Cardiac fibroblast (primary cell): ENCODE measurements at regions not wholly inside any gene's neighbourhood (a gene's known extent, or its start where the extent isn't known, plus 50 kb on each side); places are given as distances from the start of the nearest gene placed in this dataset.

Experiments used
- DNase-seq, 2 donors: peaks; one replicate each; pipeline versions ENCODE4 v3.0.0 to v3.0.0-alpha.2; 2010; ENCODE audit warnings: low read depth in 2 of 2
- H3K4me3 ChIP-seq, 2 donors: replicated peaks in 1 of 2; 1 replicate in 1 of 2; 2 replicates in 1 of 2; pipeline ENCODE4 v1.5.1; 2011; ENCODE audit warnings: low read depth in 2 of 2, low read length in 2 of 2, mild to moderate bottlenecking in 2 of 2, moderate library complexity in 1 of 2
- TF ChIP-seq, protein P1 (sequence below): IDR thresholded peaks from one replicate; pipeline ENCODE4 v1.5.1; 2011; ENCODE audit warnings: low read depth, mild to moderate bottlenecking, low read length, inconsistent platforms

DNA sequence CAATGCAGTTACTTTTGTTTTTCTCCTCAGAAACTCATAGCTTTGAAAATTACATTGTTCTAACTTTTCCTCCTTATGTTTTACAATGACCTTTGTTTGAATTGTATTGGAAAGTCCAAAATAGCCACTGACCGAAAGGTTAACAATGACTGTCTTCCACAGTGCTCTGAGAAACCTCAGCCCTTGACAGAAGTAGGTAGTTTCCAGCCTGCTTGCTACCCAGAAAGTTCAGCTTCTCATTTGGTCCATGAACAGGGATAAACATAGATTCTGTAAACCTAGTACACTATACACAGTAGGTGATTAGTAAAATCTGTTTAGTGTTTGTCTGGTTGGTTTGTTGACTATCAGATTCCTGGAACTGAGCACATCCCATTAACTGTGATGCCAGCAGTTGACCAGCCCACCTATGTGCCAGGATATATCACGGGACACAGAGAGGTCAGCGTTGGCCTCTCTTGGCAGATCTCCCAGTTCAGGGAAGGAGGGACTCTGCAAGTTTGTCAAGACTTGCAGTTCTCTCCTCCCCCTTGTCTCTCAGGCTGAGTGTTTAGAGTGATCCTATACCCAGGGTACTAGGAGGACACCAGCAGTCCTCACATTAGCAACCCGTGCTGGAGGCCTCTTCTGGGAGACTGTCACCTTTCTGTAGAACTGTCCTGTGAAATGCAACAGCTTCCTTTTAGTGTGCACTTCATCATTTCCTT, 297.6 kb downstream of the ARHGAP12 start:
- peak; percentile 34 to 73 for DNase-seq
- no peak overlapping the region for H3K4me3 ChIP-seq
- TF ChIP-seq, protein P1, sequence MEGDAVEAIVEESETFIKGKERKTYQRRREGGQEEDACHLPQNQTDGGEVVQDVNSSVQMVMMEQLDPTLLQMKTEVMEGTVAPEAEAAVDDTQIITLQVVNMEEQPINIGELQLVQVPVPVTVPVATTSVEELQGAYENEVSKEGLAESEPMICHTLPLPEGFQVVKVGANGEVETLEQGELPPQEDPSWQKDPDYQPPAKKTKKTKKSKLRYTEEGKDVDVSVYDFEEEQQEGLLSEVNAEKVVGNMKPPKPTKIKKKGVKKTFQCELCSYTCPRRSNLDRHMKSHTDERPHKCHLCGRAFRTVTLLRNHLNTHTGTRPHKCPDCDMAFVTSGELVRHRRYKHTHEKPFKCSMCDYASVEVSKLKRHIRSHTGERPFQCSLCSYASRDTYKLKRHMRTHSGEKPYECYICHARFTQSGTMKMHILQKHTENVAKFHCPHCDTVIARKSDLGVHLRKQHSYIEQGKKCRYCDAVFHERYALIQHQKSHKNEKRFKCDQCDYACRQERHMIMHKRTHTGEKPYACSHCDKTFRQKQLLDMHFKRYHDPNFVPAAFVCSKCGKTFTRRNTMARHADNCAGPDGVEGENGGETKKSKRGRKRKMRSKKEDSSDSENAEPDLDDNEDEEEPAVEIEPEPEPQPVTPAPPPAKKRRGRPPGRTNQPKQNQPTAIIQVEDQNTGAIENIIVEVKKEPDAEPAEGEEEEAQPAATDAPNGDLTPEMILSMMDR = no peak

DNA sequence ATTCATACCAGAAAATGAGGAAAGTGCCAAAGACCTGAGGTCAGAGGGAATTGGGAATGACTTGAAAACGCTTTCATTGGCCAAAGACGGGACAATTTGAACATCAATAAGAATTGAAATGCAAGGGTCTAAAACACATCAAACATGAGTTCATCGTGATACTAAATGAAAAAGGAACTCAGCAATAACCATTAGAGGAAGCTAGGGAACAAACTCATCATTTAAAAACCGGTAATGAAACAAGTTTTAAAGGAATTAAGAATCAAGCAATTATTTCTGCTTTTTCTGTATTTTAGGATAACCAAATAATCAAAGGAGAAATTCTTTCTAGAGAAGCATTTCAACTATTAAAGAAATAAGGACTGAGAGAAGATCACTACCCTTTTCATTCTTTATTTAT, 303.1 kb downstream of the ARHGAP12 start:
- TF ChIP-seq, protein P1 = no peak
- no peak overlapping the region for H3K4me3 ChIP-seq
- DNase-seq = no peak

DNA sequence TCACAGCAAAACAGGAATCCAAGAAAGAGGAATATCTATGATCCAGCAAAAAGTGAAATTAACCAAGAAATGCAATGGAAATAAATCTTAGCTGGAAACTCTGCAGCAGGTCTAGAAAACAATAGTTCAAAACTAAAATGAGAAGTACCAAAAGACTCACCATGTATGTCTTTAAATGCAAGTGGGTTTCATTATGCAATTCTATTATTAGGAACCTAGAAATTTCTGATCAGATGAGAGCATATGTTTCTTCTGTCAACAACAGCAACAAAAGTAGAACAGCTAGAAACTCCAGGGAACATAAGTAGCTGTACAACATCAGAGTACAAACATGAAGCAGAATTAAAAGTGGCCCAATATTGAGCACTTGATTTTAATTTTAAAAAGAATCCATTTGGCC, 304.0 kb downstream of the ARHGAP12 start:
- no peak for DNase-seq
- TF ChIP-seq, protein P1 = no peak
- no peak overlapping the region for H3K4me3 ChIP-seq

DNA sequence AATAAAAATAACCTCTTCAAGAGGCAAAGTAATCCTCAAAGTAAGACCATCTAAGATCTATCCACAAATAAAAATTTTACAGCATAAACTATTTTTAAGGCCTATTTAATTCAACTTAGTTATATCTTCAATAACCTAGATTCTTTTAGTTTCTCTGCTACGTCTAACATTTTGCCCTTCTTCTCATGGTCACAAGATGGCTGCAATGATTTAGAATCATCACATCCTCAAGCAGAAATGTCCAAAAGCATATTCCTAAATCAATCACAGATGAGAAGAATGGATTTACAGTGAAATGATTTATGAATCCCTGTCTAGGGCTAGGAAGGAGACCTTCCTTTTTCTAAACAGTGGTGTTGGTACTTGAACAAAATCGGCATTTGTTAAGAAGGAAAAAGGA, 304.7 kb downstream of the ARHGAP12 start:
- H3K4me3 ChIP-seq = no peak overlapping the region
- TF ChIP-seq, protein P1 = no peak
- no peak for DNase-seq

DNA sequence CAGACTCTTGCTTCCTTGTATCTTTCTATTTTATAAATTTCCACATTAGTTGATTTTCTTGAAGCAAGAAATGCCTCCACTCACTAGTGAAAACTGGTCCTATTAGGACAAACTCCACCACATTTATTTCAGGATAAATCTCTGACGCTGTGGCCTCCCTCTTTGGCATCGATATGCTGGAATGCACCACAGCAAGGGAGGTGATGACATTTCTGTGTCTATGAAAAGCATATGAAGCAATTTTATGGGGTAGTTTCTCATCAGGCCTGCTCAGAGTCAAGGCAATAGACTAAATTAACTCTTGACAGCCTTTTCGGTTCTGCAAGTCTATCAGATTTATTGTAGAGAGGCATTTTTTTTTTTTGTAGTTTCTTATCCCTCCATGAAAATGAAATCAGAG, 304.4 kb downstream of the ZEB1 start:
- TF ChIP-seq, protein P1 = no peak
- peak; percentile 57 to 81 for DNase-seq
- H3K4me3 ChIP-seq = no peak overlapping the region

DNA sequence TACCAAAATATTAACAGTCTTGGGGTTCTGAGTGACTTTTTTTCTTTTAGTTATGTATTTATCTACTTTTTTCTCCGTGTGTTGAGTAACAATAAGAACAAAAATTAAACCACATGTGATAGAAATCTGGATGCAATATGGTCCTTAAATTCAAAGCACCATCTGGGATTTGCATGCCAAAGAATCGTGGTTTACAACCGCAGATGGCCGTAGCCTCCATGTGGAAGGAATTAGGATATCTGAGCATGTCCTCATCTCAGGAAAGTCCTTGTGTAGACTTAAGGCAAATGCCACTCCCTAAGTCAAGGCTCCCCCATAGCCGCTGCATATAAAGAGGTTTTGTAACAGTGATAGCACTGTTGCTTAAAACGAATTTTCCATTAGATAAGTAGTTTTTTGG, 304.0 kb downstream of the ZEB1 start:
- H3K4me3 ChIP-seq = no peak overlapping the region
- TF ChIP-seq, protein P1 = no peak
- peak; percentile 37 to 81 for DNase-seq

DNA sequence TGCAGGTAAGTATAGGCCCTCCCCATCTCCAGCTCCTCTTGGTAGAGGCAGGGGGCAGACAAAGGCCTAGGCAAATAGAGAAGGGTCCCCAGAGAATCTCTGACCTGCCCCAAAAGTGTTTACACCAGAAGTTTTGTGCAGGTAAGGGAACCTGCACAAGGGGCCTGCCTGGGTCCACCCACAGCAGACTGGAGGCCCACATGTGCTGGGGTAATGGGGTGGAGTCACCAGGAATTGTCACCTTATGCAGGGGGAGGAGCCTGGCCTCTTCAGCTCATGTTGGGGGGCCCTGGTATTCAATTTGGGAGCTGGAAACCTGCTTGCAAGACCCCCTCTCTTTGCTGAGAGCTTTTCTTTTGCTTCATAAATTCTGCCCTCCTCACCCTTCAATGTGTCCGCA, 302.7 kb downstream of the ZEB1 start:
- no peak overlapping the region for H3K4me3 ChIP-seq
- TF ChIP-seq, protein P1 = no peak
- no peak for DNase-seq
